GM10266 (cell line): ENCODE measurements at regions not wholly inside any gene's neighbourhood (a gene's known extent, or its start where the extent isn't known, plus 50 kb on each side); places are given as distances from the start of the nearest gene placed in this dataset.

Source experiments
- DNase-seq: peaks from one replicate; pipeline ENCODE4 v3.0.0; 2012; ENCODE audit errors: extremely low spot score
- CTCF ChIP-seq: IDR thresholded peaks from 2 replicates; pipeline ENCODE4 v1.5.1; 2012; ENCODE audit warnings: mild to moderate bottlenecking, low read depth; ENCODE audit not compliant: control insufficient read depth, insufficient read depth; ENCODE audit errors: missing control alignments

- DNase-seq, result no peak
- TF ChIP-seq CTCF, result no peak
Observed at GRCh38 chr9:75591972-75592371, 298.5 kb upstream of the PCSK5 start.

- DNase-seq, result no peak
- TF ChIP-seq CTCF, result no peak
Observed at GRCh38 chr9:75592586-75592985, 297.9 kb upstream of the PCSK5 start.

GRCh38 chr9:75593920-75594319 lies 296.6 kb upstream of the PCSK5 start:
- no peak for DNase-seq
- TF ChIP-seq CTCF, result no peak

GRCh38 chr9:75599126-75599525 lies 291.3 kb upstream of the PCSK5 start:
- DNase-seq, result no peak
- TF ChIP-seq CTCF, result no peak

GRCh38 chr9:75601280-75601679 lies 289.2 kb upstream of the PCSK5 start:
- no peak for DNase-seq

GRCh38 chr9:75602060-75602459 lies 288.4 kb upstream of the PCSK5 start:
- TF ChIP-seq CTCF, result no peak

More at GRCh38 chr9:75601280-75601679, 289.2 kb upstream of the PCSK5 start:
- no peak for TF ChIP-seq CTCF

GRCh38 chr9:75604661-75605060 lies 285.8 kb upstream of the PCSK5 start:
- no peak for TF ChIP-seq CTCF
- no peak for DNase-seq

More at GRCh38 chr9:75602060-75602459, 288.4 kb upstream of the PCSK5 start:
- DNase-seq, result no peak
